HG03558 (cell line): ENCODE measurements at regions not wholly inside any gene's neighbourhood (a gene's known extent, or its start where the extent isn't known, plus 50 kb on each side); places are given as distances from the start of the nearest gene placed in this dataset.
"Not testable (repeated sequence)": the region's sequence is repeated elsewhere in the genome, so short reads cannot be mapped to it uniquely, and the experiment has no call there.

Source experiments
- ATAC-seq: cut with Tn5 transposase; IDR thresholded peaks from one replicate; pipeline ENCODE4 v1.9.1; 2021; ENCODE audit warnings: moderate number of reproducible peaks; ENCODE audit not compliant: unreplicated experiment; ENCODE audit errors: extremely low read depth

- no peak for ATAC-seq
Measured at GRCh38 chr3:88988906-88989305, 118.5 kb upstream of the EPHA3 start.

- no peak for ATAC-seq
Measured at GRCh38 chr3:88991496-88991895, 115.9 kb upstream of the EPHA3 start.

GRCh38 chr3:88996691-88997090 is 110.7 kb upstream of the EPHA3 start:
- no peak for ATAC-seq

DNA sequence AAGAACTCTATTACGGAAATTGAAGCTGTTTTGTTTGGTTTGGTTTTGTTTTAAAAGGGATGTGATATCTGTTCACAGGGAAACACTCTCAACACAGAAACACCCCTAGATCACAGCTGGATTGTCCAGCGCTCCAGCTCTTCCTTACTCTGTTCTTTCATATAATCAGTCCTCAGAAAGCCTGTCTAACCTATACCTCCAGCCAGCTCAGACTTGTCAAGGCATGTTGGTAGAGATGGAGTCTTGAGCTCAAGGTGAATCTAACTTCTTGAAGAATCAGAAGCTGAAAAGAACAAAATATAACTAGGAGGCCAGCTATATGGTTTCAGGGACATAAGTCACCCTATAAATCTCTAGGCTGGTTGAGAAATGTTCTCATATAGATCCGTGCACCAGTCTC is 110.2 kb upstream of the EPHA3 start:
- ATAC-seq: no peak

DNA sequence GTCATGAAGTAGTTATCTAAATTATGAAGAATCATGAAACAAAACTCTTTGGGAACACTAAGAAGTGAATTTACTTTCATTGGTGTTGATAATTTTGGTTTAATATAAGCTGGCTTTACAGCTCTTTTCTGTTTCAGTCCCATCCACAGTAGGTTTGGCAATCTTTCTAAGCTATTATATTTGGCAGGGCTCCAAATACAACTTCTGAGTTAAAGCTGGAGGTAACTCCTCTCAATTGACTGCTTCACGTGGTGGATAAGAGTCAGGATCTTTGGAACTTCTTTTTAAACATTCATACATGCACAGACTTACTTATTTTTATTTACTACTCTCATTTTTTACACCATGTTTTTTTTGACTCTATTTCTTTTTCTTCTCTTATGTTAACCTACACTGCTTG is 106.5 kb upstream of the EPHA3 start:
- ATAC-seq: no peak

DNA sequence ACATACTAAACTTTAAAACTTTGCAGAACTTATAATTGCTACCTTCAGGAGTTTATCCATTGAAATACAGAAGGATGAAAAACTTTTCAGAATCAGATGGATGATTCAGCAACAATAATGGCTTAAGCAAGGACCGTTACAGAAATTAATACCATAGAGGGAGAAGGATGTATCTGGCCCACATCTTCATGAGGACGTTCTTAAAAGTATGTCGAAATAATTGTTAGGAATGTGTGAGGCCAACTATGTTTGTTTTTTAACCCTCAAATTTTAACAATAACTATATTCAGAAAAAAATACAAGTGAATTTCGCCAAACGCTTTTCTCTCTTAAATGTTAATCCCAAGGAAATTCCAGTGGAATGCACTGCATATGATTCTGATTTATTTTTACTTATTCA is 105.2 kb upstream of the EPHA3 start:
- no peak for ATAC-seq

DNA sequence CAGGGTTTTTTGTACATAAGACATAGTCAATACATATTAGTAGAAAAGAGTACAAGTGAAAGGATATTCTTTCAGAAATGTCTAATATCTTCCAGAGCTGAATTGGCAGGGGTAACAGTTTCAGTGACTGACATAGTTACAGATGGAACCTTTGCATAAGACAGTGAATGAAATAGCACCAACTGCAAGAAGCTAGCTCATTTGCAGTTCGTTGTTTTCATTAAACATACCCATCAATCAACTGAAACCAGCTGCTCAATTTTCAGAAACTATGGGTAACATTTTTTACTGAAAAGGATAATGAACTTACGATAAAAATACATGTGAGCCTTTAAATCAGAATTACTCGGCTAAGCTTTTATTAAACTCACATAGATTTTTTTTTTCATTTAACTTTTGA is 93.9 kb upstream of the EPHA3 start:
- ATAC-seq: no peak

GRCh38 chr3:89017531-89017930 is 89.9 kb upstream of the EPHA3 start:
- no peak for ATAC-seq

DNA sequence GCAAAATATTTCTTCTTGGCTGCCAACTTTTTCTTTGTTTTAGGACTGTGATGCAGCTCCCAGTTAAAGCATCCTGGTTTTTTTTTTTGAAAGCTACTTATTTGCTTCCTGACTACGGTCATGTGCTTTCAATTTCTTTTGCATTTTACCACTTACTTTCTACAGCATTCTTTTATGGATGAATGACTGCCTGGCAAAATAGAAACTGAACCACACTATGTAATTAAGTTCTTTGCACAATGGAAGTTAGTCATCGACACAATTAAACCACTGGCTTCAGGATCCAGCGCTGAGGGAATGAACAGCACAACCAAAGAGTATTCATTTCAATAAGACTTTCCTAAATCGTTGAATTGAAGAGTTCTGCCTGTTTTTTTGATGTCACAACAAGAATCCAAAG is 82.2 kb upstream of the EPHA3 start:
- ATAC-seq: no peak

GRCh38 chr3:89032346-89033013 is 74.9 kb upstream of the EPHA3 start:
- ATAC-seq: no peak

DNA sequence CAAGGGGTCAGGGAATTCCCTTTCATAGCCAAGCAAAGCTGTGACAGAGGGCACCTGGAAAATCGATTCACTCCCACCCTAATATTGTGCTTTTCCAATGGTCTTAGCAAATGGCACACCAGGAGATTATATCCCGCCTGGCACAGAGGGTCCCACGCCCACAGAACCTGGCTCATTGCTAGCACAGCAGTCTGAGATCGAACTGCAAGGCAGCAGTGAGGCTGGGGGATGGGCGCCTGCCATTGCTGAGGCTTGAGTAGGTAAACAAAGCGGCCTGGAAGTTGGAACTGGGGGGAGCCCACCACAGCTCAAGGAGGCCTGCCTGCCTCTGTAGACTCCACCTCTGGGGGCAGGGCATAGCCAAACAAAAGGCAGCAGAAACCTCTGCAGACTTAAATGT is 72.7 kb upstream of the EPHA3 start:
- not testable (repeated sequence) for ATAC-seq

GRCh38 chr3:89038869-89039268 is 68.6 kb upstream of the EPHA3 start:
- ATAC-seq: no peak

- no peak for ATAC-seq
Measured at GRCh38 chr3:89042236-89042835, 65.1 kb upstream of the EPHA3 start.

GRCh38 chr3:89043406-89043932 is 64.0 kb upstream of the EPHA3 start:
- no peak for ATAC-seq

GRCh38 chr3:89046661-89047060 is 60.8 kb upstream of the EPHA3 start:
- no peak for ATAC-seq

GRCh38 chr3:89049119-89049518 is 58.3 kb upstream of the EPHA3 start:
- no peak for ATAC-seq

GRCh38 chr3:89052386-89052785 is 55.0 kb upstream of the EPHA3 start:
- no peak for ATAC-seq

DNA sequence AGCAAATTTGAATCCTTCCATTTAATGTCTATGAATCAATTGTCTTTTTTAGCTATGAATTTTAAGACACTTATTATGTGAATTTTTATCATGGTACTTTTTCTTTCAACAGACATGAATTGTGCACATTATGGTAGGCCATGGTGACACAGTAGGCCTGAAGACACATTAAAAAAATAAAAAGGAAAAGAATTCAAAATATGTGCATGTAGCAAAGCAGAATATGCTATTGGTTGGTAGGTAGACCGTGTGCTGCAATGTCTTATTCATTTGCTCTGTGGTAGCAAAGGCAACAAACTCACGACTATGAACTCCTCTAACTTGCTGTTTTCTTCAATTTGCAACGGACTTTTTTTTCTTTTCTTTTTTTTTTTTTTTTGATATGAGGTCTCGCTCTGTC is 50.0 kb upstream of the EPHA3 start:
- ATAC-seq: no peak
